H9 (cell line): ENCODE measurements at regions not wholly inside any gene's neighbourhood (a gene's known extent, or its start where the extent isn't known, plus 50 kb on each side); places are given as distances from the start of the nearest gene placed in this dataset.

Source experiments
- DNase-seq: peaks from one replicate; pipeline ENCODE4 v3.0.0-alpha.2; 2017
- H2AFZ ChIP-seq: one replicate; pipeline ENCODE4 v1.6.1; 2013; ENCODE audit warnings: mild to moderate bottlenecking, low read length, control low read depth, moderate library complexity
- H2AK5ac ChIP-seq: 2 replicates; pipeline ENCODE4 v1.6.1; 2013; ENCODE audit warnings: low read length, control low read depth, mixed read lengths; ENCODE audit not compliant: insufficient read length
- H2BK120ac ChIP-seq: one replicate; pipeline ENCODE4 v1.6.1; 2013; ENCODE audit warnings: low read depth, mild to moderate bottlenecking, low read length, control low read depth, inconsistent platforms; ENCODE audit not compliant: poor library complexity, severe bottlenecking
- H2BK12ac ChIP-seq: 2 replicates; pipeline ENCODE4 v1.6.1; 2013; ENCODE audit warnings: low read length, control low read depth, mixed read lengths, low read depth; ENCODE audit not compliant: insufficient read length
- H2BK15ac ChIP-seq: 2 replicates; pipeline ENCODE4 v1.6.1; 2013; ENCODE audit warnings: low read depth, low read length, control low read depth
- H2BK20ac ChIP-seq: one replicate; pipeline ENCODE4 v1.6.1; 2013; ENCODE audit warnings: low read depth, mild to moderate bottlenecking, low read length, control low read depth, inconsistent platforms; ENCODE audit not compliant: poor library complexity, severe bottlenecking
- H2BK5ac ChIP-seq: 2 replicates; pipeline ENCODE4 v1.6.1; 2013; ENCODE audit warnings: low read length, control low read depth, mixed read lengths; ENCODE audit not compliant: insufficient read length
- H3K14ac ChIP-seq: 2 replicates; pipeline ENCODE4 v1.6.1; 2013; ENCODE audit warnings: low read length, control low read depth; ENCODE audit not compliant: insufficient read depth
- H3K18ac ChIP-seq: 2 replicates; pipeline ENCODE4 v1.6.1; 2013; ENCODE audit warnings: low read depth, mild to moderate bottlenecking, mixed read lengths, low read length, control low read depth; ENCODE audit not compliant: insufficient read length
- H3K23ac ChIP-seq: 2 replicates; pipeline ENCODE4 v1.6.1; 2013; ENCODE audit warnings: low read length, control low read depth, mixed read lengths, low read depth; ENCODE audit not compliant: insufficient read length
- H3K23me2 ChIP-seq: 2 replicates; pipeline ENCODE4 v1.6.1; 2013; ENCODE audit warnings: low read depth, mild to moderate bottlenecking, mixed read lengths, low read length, control low read depth; ENCODE audit not compliant: insufficient read length, poor library complexity, severe bottlenecking
- H3K27ac ChIP-seq: 2 replicates; pipeline ENCODE4 v1.5.1; 2013; ENCODE audit warnings: low read length, control low read depth, mixed read lengths, low read depth; ENCODE audit not compliant: insufficient read length
- H3K27me3 ChIP-seq: 2 replicates; pipeline ENCODE4 v1.6.1; 2013; ENCODE audit warnings: low read length, control low read depth, inconsistent platforms; ENCODE audit not compliant: insufficient read depth
- H3K4ac ChIP-seq: 2 replicates; pipeline ENCODE4 v1.6.1; 2013; ENCODE audit warnings: low read depth, mild to moderate bottlenecking, control low read depth, inconsistent platforms, low read length, moderate library complexity
- H3K4me1 ChIP-seq: 2 replicates; pipeline ENCODE4 v1.6.1; 2013; ENCODE audit warnings: low read length, control low read depth, inconsistent platforms; ENCODE audit not compliant: insufficient read depth
- H3K4me2 ChIP-seq: 2 replicates; pipeline ENCODE4 v1.6.1; 2013; ENCODE audit warnings: low read length, control low read depth, mixed read lengths; ENCODE audit not compliant: insufficient read length, insufficient read depth
- H3K56ac ChIP-seq: 2 replicates; pipeline ENCODE4 v1.6.1; 2013; ENCODE audit warnings: low read depth, mild to moderate bottlenecking, mixed read lengths, low read length, control low read depth; ENCODE audit not compliant: insufficient read length
- H3K79me1 ChIP-seq: 2 replicates; pipeline ENCODE4 v1.6.1; 2013; ENCODE audit warnings: low read depth, mild to moderate bottlenecking, moderate library complexity, low read length, control low read depth, inconsistent platforms; ENCODE audit not compliant: insufficient read depth, poor library complexity, severe bottlenecking
- H3K79me2 ChIP-seq: 2 replicates; pipeline ENCODE4 v1.6.1; 2013; ENCODE audit warnings: low read length, control low read depth, inconsistent platforms; ENCODE audit not compliant: insufficient read depth
- H3K9ac ChIP-seq: 2 replicates; pipeline ENCODE4 v1.6.1; 2013; ENCODE audit warnings: low read length, control low read depth, mixed read lengths; ENCODE audit not compliant: insufficient read length; ENCODE audit errors: extremely low read depth
- H3K9me3 ChIP-seq: one replicate; pipeline ENCODE4 v1.6.1; 2013; ENCODE audit warnings: low read depth, low read length, inconsistent platforms; ENCODE audit not compliant: control insufficient read depth
- H3T11ph ChIP-seq: one replicate; pipeline ENCODE4 v1.6.1; 2013; ENCODE audit warnings: mild to moderate bottlenecking, low read length, control low read depth, inconsistent platforms
- H4K20me1 ChIP-seq: one replicate; pipeline ENCODE4 v1.6.1; 2013; ENCODE audit not compliant: control insufficient read depth, insufficient read length, insufficient read depth
- H4K5ac ChIP-seq: 2 replicates; pipeline ENCODE4 v1.6.1; 2013; ENCODE audit warnings: low read depth, mild to moderate bottlenecking, mixed read lengths, low read length, control low read depth; ENCODE audit not compliant: insufficient read length
- H4K8ac ChIP-seq: replicated peaks from 2 replicates; pipeline ENCODE4 v1.6.1; 2013; ENCODE audit warnings: low read length, control low read depth, mixed read lengths, low read depth; ENCODE audit not compliant: insufficient read length
- H4K91ac ChIP-seq: 2 replicates; pipeline ENCODE4 v1.6.1; 2013; ENCODE audit warnings: low read depth, mild to moderate bottlenecking, moderate library complexity, mixed read lengths, low read length, control low read depth; ENCODE audit not compliant: insufficient read length
- H3K27ac Mint-ChIP-seq, 3 experiments: 2 replicates in 2 of 3; 3 replicates in 1 of 3; pipeline ENCODE4 v1.8.0; 2020 to 2021; ENCODE audit warnings: mixed read lengths in 3 of 3, mild to moderate bottlenecking in 1 of 3, moderate library complexity in 1 of 3
- H3K27me3 Mint-ChIP-seq: 2 replicates; pipeline ENCODE4 v1.8.0; 2021; ENCODE audit warnings: low read depth, mild to moderate bottlenecking, moderate library complexity, mixed read lengths
- H3K36me3 Mint-ChIP-seq, 3 experiments: 2 replicates in 2 of 3; 3 replicates in 1 of 3; pipeline ENCODE4 v1.8.0; 2020 to 2021; ENCODE audit warnings: low read depth in 3 of 3, mixed read lengths in 3 of 3; ENCODE audit not compliant: insufficient read depth in 1 of 3
- H3K4me1 Mint-ChIP-seq, 2 experiments: 2 replicates each; pipeline ENCODE4 v1.8.0; 2020; ENCODE audit warnings: mixed read lengths in 2 of 2
- H3K4me3 Mint-ChIP-seq, 2 experiments: 2 replicates in 1 of 2; 3 replicates in 1 of 2; pipeline ENCODE4 v1.8.0; 2020 to 2021; ENCODE audit warnings: mild to moderate bottlenecking in 2 of 2, mixed read lengths in 2 of 2, moderate library complexity in 1 of 2
- H3K9me3 Mint-ChIP-seq, 2 experiments: 2 replicates in 1 of 2; 3 replicates in 1 of 2; pipeline ENCODE4 v1.8.0; 2020; ENCODE audit warnings: mild to moderate bottlenecking in 2 of 2, mixed read lengths in 2 of 2, moderate library complexity in 1 of 2
- WGBS: extraction: QIAGEN DNeasy Blood & Tissue Kit; methylation state at CpG from one replicate; pipeline ENCODE4 v1.1.7; 2013; ENCODE audit warnings: missing lambda C conversion rate, low lambda C conversion rate, mixed read lengths; ENCODE audit not compliant: insufficient read length; ENCODE audit errors: extremely low coverage; 5-methylcytosine and 5-hydroxymethylcytosine counted together
- TF ChIP-seq, protein P1 (sequence below): fragments of 200-600 bp; sonication (generic); conservative IDR thresholded peaks from 3 replicates; pipeline ENCODE4 v1.8.0; 2021; ENCODE audit warnings: antibody characterized with exemption, mild to moderate bottlenecking

- H3K18ac ChIP-seq = no peak overlapping the region
- H4K5ac ChIP-seq = no peak overlapping the region
- H2BK12ac ChIP-seq = no peak overlapping the region
- no peaks in the 10 kb centered on the region for H3K23me2 ChIP-seq
- no peak overlapping the region for H2AFZ ChIP-seq
- no peaks in the 10 kb centered on the region for H4K20me1 ChIP-seq
- Mint-ChIP-seq H3K4me1 (0 out of 4 replicates have a peak, but pooled peaks cover 0 to 4% of the 10 kb centered on the region in 2 experiments), H3K9me3 (peaks cover 4 to 8% of the 10 kb centered on the region in 2 experiments; a peak in 4 of 5 replicates), H3K27ac (no peak overlapping the region), H3K4me3 (no peak overlapping the region), H3K27me3 (no peaks in the 10 kb centered on the region), H3K36me3 (peaks cover 0 to 14% (median 5%) of the 10 kb centered on the region in 3 experiments; a peak in 4 of 7 replicates)
- H2BK20ac ChIP-seq = no peak overlapping the region
- no peak overlapping the region for H3K4me2 ChIP-seq
- H3T11ph ChIP-seq = no peak overlapping the region
- no peak overlapping the region for H3K4ac ChIP-seq
- no peak for DNase-seq
- H3K79me1 ChIP-seq = no peaks in the 10 kb centered on the region
- H3K9me3 ChIP-seq = no peaks in the 10 kb centered on the region
- no peak overlapping the region for H3K23ac ChIP-seq
- no peak overlapping the region for H2BK120ac ChIP-seq
- TF ChIP-seq, protein P1, sequence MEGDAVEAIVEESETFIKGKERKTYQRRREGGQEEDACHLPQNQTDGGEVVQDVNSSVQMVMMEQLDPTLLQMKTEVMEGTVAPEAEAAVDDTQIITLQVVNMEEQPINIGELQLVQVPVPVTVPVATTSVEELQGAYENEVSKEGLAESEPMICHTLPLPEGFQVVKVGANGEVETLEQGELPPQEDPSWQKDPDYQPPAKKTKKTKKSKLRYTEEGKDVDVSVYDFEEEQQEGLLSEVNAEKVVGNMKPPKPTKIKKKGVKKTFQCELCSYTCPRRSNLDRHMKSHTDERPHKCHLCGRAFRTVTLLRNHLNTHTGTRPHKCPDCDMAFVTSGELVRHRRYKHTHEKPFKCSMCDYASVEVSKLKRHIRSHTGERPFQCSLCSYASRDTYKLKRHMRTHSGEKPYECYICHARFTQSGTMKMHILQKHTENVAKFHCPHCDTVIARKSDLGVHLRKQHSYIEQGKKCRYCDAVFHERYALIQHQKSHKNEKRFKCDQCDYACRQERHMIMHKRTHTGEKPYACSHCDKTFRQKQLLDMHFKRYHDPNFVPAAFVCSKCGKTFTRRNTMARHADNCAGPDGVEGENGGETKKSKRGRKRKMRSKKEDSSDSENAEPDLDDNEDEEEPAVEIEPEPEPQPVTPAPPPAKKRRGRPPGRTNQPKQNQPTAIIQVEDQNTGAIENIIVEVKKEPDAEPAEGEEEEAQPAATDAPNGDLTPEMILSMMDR = no peak
- H3K4me1 ChIP-seq = no peaks in the 10 kb centered on the region
- H3K27ac ChIP-seq = no peak overlapping the region
- H3K14ac ChIP-seq = no peak overlapping the region
- H2BK5ac ChIP-seq = no peak overlapping the region
- no peaks in the 10 kb centered on the region for H3K27me3 ChIP-seq
- H3K79me2 ChIP-seq = no peaks in the 10 kb centered on the region
- H3K56ac ChIP-seq = no peak overlapping the region
- no CpG with 5 or more reads among the region's 5 CpGs for WGBS
- no peak overlapping the region for H4K8ac ChIP-seq
- no peak overlapping the region for H4K91ac ChIP-seq
- H2BK15ac ChIP-seq = no peak overlapping the region
- H3K9ac ChIP-seq = no peak overlapping the region
- no peak overlapping the region for H2AK5ac ChIP-seq
Measured at GRCh38 chr13:67877031-67877430, 646.9 kb upstream of the PCDH9 start.
